Suppressor macrophage treated with lipopolysaccharide for 4 hours (primary cell): ENCODE measurements at regions not wholly inside any gene's neighbourhood (a gene's known extent, or its start where the extent isn't known, plus 50 kb on each side); places are given as distances from the start of the nearest gene placed in this dataset.
"Not testable (repeated sequence)": the region's sequence is repeated elsewhere in the genome, so short reads cannot be mapped to it uniquely, and the experiment has no call there.

ENCODE experiments used
- DNase-seq: peaks from one replicate; pipeline ENCODE4 v3.0.0-alpha.2; 2020

GRCh38 chr12:67539946-67540345 is 108.6 kb upstream of the DYRK2 start:
- no peak for DNase-seq

DNA sequence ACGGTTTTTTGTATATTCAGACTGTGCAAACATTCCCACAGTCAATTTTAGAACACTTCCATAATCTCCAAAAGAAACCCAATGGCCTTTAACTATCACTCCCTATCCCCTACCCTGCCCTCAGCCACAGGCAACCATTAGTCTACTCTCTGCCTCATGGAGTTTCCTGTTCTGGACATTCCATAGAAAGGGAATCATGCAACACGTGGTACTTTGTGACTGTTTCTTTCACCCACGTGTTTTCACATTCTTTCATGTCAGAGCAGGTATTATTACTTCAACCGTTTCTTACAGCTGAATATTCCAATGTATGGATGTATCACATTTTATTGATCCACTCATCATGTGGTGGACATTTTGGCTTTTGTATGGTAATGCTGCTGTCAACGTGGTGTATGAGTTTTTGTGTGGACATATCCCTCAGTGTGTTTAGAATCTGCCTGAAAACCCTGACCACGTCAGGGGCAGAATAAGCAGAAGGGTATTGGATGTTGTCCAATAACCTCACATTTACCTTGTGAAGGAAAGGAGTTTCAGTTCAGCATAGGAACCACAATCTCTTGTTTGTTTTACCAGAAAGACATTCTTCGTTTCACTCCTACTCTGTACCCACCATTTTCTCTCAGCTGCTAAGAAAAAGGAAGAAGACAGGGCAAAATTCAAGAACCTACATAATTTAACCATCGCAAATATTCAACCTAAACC is 107.5 kb upstream of the DYRK2 start:
- no peak for DNase-seq

GRCh38 chr12:67541625-67541991 is 106.9 kb upstream of the DYRK2 start:
- no peak for DNase-seq

- DNase-seq: no peak
Measured at GRCh38 chr12:67543021-67543770, 105.3 kb upstream of the DYRK2 start.

- no peak for DNase-seq
Measured at GRCh38 chr12:67545298-67545697, 103.2 kb upstream of the DYRK2 start.

DNA sequence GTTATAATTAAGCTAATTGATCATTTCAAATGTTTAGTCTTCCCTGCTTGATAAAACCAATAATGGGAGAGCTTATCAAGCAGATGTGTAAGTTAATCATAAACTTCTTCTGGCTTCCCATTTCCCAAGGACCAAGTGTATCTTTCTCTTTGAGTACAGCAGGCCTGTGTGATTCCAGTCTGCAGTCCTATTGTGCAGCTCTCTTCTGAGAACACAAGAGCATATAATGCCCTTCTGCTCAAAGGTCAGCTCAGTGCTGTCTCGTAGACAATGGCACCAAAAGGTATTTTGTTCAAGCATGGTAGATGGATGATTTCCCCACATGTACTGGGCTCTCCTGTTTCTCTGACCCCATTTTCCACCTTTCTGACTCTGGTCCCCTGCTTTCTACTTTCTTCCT is 101.8 kb upstream of the DYRK2 start:
- DNase-seq: no peak

DNA sequence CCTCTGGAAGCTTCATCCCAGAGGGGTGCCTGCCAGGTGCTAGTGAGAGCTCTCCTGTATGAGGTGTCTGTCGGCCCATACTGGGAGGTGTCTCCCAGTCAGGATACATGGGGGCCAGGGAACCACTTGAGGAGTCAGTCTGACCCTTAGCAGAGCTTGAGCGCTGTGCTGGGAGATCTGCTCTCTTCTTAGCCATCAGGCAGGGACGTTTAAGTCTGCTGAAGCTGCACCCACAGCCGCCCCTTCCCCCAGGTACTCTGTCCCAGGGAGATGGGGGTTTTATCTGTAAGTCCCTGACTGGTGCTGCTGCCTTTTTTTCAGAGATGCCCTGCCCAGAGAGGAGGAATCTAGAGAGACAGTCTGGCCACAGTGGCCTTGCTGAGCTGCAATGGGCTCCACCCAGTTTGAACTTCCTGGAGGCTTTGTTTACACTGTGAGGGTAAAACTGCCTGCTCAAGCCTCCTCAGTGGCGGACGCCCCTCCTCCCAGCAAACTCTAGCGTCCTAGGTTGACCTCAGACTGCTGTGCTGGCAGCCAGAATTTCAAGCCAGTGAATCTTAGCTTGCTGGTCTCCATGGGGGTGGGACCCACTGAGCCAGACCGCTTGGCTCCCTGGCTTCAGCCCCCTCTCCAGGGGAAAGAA is 93.3 kb upstream of the DYRK2 start:
- DNase-seq: not testable (repeated sequence)

DNA sequence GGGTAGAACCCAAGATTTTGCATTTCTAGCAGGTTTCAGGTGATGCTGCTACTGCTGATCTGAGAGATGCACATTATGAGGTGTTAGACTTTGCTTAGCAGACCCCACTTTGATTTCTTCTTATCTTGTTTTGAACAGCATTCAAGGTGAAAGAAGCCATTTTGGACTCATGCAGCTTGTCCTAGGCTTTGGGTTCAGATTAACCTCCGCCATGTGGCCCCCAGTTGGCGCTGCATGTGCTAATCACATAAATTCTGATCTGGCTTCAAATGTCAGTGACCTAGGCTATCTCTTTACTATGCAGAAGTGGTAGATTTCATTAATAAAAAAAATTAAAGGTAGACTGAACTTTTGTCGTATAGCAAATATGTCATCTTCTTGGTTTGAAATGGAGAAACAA is 89.8 kb upstream of the DYRK2 start:
- no peak for DNase-seq

DNA sequence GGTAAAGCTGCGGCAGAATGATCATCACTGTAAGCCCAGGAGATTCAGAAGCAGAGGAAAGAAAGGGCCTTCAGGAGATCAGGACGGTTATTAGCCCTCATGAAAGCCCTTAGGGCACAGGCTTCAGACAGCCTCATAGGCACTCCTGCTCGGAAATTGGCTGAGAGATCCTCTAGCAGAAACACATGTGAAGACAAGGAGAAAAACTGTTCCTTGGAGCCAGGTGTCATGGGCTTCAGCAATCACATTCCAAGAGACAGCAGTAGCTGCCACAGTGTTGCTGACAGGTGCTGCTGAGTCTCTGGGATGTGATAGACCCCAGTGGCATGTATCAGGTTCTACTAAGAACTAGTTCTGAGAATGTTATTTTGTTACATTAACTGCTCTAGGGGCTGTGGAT is 88.8 kb upstream of the DYRK2 start:
- DNase-seq: no peak

- DNase-seq: no peak
Measured at GRCh38 chr12:67562513-67563287, 85.8 kb upstream of the DYRK2 start.

DNA sequence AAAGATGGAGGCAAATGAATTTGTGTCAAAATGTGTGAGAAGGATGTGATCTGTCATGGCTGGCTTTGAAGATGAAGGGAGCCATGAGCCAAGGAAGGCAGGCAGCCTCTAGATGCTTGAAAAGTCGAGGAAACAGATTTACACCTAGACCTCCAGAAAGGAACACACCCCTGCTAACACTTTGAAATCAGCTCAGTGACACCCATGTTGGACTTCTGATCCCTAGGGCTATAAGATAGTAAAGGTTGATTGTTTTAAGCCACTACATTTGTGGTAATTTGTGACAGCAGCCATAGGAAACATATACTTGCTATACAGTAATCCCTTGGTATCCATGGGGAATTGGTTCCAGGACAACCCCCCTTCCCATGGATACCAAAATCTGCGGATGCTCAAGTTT is 80.5 kb upstream of the DYRK2 start:
- no peak for DNase-seq

DNA sequence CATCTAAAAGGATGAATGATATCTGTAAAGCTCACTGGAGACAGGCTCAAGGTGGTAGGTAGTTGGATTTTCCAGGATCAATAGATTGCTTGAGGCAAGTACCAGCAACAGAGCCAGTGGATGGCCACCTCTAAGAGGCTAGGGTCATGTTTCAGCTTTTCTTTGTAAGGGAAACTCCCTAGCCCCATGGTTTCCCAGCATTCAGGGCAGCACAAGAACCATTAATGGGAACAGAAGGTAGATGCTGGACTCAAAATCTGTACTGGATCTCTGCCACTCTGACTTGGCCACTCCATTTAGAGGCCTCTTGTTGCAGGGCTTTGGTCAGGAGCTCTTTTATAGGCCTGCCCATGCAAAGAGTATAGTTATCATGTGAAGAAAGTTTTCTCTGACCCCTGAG is 76.1 kb upstream of the DYRK2 start:
- no peak for DNase-seq

DNA sequence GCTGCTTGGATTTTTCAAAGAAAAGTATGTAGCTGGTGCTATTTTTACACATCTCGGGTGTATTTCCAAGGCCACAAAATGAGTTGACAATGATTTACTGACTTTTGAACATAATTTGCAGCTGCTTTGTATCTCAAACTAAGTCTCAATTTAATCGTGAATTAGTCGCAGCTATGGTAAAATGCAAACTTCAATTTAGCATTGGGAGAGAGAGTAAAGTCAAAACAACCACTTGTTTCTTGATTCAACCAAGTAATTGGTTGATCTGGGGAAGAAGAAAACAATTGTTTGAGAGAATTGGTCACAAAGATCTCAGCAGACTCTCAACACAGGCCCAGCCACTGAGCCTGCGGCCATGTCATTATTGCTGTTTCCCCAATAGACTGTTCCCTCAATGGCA is 75.0 kb upstream of the DYRK2 start:
- no peak for DNase-seq

DNA sequence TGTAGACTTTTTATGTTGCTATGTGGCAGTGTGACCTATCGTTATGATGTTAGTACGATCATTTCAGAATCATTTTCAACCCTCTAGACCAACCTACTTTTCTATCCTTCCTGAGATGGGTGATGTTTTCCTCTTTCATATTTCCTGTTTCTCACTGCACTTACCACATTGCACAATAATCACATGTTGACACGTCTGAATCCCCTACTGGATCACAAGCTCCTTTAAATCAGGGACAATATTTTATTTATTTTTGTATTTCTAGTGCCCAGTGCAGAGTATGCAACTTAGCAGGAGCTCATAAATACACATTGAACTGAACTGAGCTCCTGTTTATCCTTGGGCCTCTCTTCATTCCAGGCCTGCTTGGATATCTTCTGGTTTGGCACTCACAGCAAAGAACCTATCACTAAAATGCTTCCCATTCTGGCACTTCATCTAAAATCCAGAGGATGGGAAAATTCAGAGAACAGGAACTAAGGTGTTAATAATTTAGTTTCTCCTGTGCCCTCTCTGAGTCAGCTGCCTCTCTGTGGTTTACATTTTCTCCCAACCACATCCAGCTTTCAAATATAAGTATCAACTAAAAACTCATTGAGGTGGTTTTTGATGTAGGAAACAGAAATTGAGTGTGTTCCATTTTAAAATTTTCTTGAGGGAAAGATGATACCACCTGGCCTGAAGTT is 69.4 kb upstream of the DYRK2 start:
- peak; percentile 47 for DNase-seq

- no peak for DNase-seq
Measured at GRCh38 chr12:67579662-67580003, 68.9 kb upstream of the DYRK2 start.

- DNase-seq: no peak
Measured at GRCh38 chr12:67582238-67582834, 66.2 kb upstream of the DYRK2 start.

GRCh38 chr12:67582844-67583243 is 65.7 kb upstream of the DYRK2 start:
- DNase-seq: no peak

DNA sequence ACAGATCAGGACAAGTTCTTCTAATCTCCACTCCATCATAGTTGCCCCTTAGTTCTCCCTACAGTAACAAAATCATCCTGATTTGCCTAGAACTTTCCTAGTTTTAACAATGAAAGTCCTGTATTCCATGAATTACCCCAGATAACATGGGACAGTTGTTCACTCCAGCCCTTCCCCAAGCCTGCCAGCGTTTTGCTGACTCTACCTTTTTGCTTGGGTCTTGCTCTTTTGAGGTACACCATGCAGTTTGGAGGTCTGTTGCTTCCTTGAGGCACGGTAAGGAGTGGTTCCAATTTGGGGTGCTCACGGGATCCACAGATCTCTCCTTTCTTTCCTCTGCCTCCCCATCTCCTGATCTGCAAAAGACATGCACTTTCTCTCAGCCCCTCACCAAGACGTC is 61.6 kb upstream of the DYRK2 start:
- DNase-seq: no peak

DNA sequence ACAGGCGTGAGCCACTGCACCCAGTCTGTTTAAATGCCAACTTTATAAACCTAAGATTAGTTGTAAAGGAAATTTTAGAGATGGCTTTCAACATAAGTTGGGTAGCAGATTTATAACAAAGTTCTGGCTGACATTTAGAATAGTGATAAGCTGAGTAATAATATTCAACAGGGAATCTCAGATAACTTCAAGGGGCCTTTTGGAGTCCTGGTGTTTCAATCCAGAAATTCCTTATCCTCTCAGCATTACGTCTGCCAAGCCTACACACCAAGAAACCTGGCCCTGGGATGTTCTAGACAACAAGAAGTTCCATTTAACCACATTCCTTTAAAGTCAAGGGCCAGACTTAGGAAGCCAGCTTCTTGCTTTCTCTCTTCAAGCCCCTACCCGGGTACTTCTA is 59.5 kb upstream of the DYRK2 start:
- no peak for DNase-seq

- no peak for DNase-seq
Measured at GRCh38 chr12:67590149-67590790, 58.3 kb upstream of the DYRK2 start.

DNA sequence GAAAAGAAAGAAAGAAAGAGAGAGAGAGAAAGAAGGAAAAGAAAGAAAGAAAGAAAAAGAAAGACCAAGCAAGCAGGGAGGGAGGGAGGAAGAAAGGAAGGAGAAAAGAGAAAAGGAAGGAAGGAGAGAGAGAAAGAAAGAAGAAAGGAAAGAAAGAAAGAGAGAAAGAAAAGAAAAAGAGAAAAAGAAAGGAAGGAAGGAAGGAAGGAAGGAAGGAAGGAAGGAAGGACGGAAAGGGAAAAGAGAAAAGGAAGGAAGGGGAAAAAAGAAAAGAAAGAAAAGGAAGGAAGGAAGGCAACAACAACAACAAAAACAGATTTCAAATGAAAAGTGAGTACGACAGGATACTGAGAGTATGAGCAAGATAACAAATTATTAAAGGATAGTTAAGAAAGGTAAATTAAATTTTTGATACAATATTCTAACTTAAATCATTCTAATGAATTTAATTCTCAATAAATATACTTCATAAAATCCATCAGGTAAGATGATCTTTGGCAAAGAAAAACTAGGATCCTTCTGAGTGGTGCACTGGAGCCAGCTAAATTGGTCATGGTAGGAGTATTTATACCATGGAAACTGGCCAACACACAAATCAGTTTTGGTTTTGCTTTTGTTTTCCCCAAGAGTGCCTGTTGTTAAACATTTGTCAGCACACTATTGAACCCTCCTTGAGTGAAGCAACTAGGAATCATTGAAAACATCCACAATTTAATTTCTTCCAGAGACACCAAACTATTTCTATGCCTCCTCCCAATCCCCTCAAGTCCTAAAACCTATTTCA is 56.1 kb upstream of the DYRK2 start:
- DNase-seq: peak; percentile 65
